ENCODE measurements at regions not wholly inside any gene's neighbourhood (a gene's known extent, or its start where the extent isn't known, plus 50 kb on each side); places are given as distances from the start of the nearest gene placed in this dataset.

- CTCF ChIA-PET, result no interaction called here
- no TSS peak for BruUV-seq (replicated peaks)
- Mint-ChIP-seq H3K4me1 (ENCODE audit: low read depth, unreplicated experiment) (peaks cover 10% of the 10 kb centered on the region), H3K27me3 (ENCODE audit: unreplicated experiment) (peaks cover 30% of the 10 kb centered on the region), H3K27ac (ENCODE audit: unreplicated experiment) (no peak overlapping the region), H3K9me3 (ENCODE audit: low read depth, unreplicated experiment) (peaks cover 2% of the 10 kb centered on the region), H3K36me3 (ENCODE audit: insufficient read depth, unreplicated experiment) (no peaks in the 10 kb centered on the region), H3K4me3 (ENCODE audit: low read depth, unreplicated experiment) (no peak overlapping the region)
- intact Hi-C loops (cut with micrococcal nuclease; ENCODE audit: unreplicated experiment), result no loop called here
- TF ChIP-seq CTCF (IDR thresholded peaks at IDR 0.05; ENCODE audit: unreplicated experiment), result no peak
- DNase-seq, result no peak
These were observed 54.1 kb upstream of the UNC5B start for GRCh38 chr10:71158251-71158650.

DNA sequence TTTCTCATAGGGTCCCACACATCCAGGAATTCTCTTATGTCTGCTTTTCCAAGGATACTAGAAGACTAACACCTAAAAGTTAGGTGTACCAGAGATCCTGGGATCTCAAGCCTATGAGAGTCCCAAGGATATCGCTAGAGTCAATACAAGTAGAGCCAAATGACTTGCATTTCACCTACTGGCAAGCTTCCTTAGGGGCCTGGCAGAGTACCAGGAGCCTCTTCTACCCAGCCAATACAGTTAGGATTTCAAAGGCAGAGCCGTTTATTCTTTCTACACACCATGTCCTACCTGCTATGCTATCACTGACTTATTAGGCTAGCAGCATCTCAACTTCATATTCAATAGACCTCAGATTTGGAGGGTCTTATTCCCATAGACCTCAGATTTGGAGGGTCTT, 53.5 kb upstream of the UNC5B start:
- BruUV-seq (replicated peaks), result no TSS peak
- Mint-ChIP-seq H3K36me3 (ENCODE audit: insufficient read depth, unreplicated experiment) (no peaks in the 10 kb centered on the region), H3K27ac (ENCODE audit: unreplicated experiment) (no peak overlapping the region), H3K4me1 (ENCODE audit: low read depth, unreplicated experiment) (peaks cover 10% of the 10 kb centered on the region), H3K4me3 (ENCODE audit: low read depth, unreplicated experiment) (no peak overlapping the region), H3K27me3 (ENCODE audit: unreplicated experiment) (peaks cover 37% of the 10 kb centered on the region), H3K9me3 (ENCODE audit: low read depth, unreplicated experiment) (peaks cover 2% of the 10 kb centered on the region)
- no peak for DNase-seq
- intact Hi-C loops (cut with micrococcal nuclease; ENCODE audit: unreplicated experiment), result no loop called here
- no peak for TF ChIP-seq CTCF (IDR thresholded peaks at IDR 0.05; ENCODE audit: unreplicated experiment)
- CTCF ChIA-PET, result no interaction called here

- Mint-ChIP-seq H3K4me1 (ENCODE audit: low read depth, unreplicated experiment) (peaks cover 10% of the 10 kb centered on the region), H3K9me3 (ENCODE audit: low read depth, unreplicated experiment) (peaks cover 2% of the 10 kb centered on the region), H3K27ac (ENCODE audit: unreplicated experiment) (no peak overlapping the region), H3K4me3 (ENCODE audit: low read depth, unreplicated experiment) (no peak overlapping the region), H3K27me3 (ENCODE audit: unreplicated experiment) (peaks cover 46% of the 10 kb centered on the region), H3K36me3 (ENCODE audit: insufficient read depth, unreplicated experiment) (no peaks in the 10 kb centered on the region)
- DNase-seq, result no peak
- BruUV-seq (replicated peaks), result no TSS peak
- CTCF ChIA-PET, result interaction anchor here (0.5 kb wide), 1 partner anchor 17 kb away, joined by 3 read pairs; no protein-coding TSS in a partner anchor
- no peak for TF ChIP-seq CTCF (IDR thresholded peaks at IDR 0.05; ENCODE audit: unreplicated experiment)
- intact Hi-C loops (cut with micrococcal nuclease; ENCODE audit: unreplicated experiment), result no loop called here
These were observed 52.5 kb upstream of the UNC5B start for GRCh38 chr10:71159892-71160291.

- CTCF ChIA-PET, result interaction anchor here (1.4 kb wide), 1 partner anchor 33 kb away, joined by 4 read pairs; no protein-coding TSS in a partner anchor
- peaks cover 2% of the 10 kb centered on the region for H3K9me3 Mint-ChIP-seq (ENCODE audit: low read depth, unreplicated experiment)
These were observed 50.9 kb upstream of the UNC5B start for GRCh38 chr10:71161425-71161824.

More at GRCh38 chr10:71161425-71161824, 50.9 kb upstream of the UNC5B start:
- peak; percentile 37 for DNase-seq
- Mint-ChIP-seq H3K27me3 (ENCODE audit: unreplicated experiment) (peaks cover 62% of the 10 kb centered on the region), H3K4me3 (ENCODE audit: low read depth, unreplicated experiment) (no peak overlapping the region), H3K4me1 (ENCODE audit: low read depth, unreplicated experiment) (peaks cover 10% of the 10 kb centered on the region), H3K36me3 (ENCODE audit: insufficient read depth, unreplicated experiment) (no peaks in the 10 kb centered on the region), H3K27ac (ENCODE audit: unreplicated experiment) (no peak overlapping the region)
- BruUV-seq (replicated peaks), result no TSS peak
- intact Hi-C loops (cut with micrococcal nuclease; ENCODE audit: unreplicated experiment), result no loop called here
- TF ChIP-seq CTCF (IDR thresholded peaks at IDR 0.05; ENCODE audit: unreplicated experiment), result no peak

All from Calu3 (cell line).